Epidermal melanocyte (primary cell): ENCODE measurements at regions not wholly inside any gene's neighbourhood (a gene's known extent, or its start where the extent isn't known, plus 50 kb on each side); places are given as distances from the start of the nearest gene placed in this dataset.
"Not testable (repeated sequence)": the region's sequence is repeated elsewhere in the genome, so short reads cannot be mapped to it uniquely, and the experiment has no call there.

ENCODE experiments used
- DNase-seq: peaks from one replicate; pipeline ENCODE4 v3.0.0; 2011; ENCODE audit warnings: low spot score; ENCODE audit not compliant: insufficient read length

DNA sequence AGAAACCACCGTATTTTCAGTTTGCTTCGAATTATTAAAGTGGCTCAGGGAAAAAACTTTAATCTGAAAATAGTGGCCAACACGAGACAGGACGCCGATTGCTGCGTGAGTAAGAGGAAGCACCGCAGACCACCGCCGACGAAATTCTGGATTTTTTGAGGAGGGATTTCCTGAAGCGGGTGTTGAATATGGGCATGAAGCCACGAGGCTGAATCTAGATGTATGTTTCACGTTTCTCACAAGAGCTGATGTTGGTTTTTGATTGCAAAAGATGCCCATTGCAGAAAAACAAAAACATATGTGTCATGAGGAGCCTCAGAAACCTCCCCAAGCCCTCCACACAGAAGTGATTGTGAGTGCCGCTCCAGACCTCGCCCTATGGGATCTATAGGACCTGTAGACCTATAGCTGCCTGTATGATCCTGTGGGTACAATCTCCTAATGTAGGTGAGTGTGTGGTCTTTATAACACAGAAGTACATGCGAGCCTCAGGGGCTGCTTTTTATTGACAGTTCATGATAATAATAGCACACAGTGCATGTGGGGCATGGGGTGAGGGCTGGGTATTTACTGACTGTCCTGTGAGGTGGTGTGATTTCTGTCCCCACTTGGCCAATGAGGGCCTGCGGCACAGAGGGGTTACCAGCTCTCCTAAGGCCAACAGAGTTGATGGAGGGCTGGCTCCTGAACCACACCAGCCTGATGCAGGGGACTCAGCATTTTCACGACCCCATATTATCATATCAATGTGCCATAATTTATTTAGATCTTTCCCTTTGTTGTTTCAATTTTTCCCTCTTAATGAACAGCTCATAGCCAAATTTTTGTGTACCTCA lies 243.9 kb downstream of the DLL1 start:
- no peak for DNase-seq

DNA sequence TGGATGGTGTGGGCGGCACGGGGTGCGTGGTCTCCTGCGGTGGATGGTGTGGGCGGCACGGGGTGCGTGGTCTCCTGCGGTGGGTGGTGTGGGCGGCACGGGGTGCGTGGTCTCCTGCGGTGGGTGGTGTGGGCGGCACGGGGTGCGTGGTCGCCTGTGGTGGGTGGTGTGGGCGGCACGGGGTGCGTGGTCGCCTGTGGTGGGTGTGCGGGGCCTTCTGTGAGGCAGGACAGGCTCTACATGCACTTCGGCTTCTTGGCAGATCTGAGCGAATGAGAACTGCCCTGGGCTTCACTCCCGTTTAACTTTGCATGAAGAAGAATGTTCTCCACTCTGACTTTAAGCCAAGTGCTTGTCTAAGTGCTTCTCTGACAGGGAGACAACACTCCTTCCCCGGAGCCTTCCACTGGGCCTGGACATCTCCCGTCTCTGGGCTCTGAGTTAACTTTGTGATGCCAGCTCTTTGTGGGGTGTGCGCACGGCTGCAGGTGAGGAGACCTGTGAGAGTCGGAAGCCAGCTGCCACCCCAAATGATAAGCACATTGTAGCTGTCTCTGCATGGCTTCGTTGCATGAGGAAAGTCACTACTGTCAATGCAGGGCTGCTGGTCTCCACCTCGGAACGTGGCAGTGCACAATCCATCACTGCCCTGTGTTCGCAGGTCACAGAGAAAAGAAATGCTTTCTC lies 244.8 kb downstream of the DLL1 start:
- DNase-seq: no peak

DNA sequence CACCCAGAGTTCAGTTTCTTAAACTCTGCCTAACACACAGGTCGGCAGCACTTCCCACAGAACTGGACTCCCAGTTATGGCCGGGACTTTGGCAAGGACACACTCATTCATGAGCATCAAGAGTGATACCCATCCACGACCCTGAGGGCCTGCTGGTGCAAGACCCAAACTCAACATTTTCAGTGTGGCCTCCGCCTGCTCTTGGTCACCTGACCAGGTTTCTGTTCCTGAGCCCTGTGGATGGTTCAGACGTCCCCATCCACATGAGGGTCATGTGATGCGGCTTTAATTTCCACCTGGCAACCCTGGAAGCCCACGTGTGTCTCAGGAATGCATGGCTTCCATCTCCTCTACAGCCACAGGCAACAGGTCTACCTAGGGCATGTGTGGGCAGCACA lies 245.3 kb downstream of the DLL1 start:
- no peak for DNase-seq

DNA sequence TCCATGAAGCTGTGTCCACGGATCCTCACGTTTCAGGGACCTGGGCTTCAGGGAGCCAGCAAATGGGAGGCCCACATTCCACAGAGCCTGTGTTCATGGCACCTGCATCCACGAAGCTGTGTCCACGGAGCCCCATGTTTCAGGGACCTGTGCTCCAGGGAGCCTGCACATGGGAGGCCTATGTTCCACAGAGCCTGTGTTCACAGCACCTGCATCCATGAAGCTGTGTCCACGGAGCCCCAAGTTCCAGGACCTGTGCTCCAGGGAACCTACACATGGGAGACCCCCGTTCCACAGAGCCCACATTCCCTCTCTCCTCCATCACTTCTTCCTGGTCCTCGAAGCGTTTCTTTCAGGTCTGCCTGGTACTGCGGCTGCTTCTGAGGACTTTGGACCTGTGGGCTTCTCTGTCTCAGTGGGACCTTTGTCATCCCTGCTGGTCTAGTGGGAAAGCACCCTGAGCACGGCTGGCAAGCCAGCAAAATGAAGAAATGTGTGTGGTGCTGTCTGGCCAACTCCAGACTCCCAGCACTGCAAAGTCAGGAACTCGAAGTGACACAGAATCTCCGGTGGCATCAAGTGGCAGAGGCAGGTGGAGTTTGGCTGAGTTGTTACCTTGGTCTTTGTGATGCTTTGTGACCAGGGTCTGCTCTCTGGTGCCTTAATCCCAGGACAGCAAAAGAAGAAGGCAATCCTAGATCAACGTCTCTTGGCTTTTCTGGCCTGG lies 245.9 kb downstream of the DLL1 start:
- DNase-seq: no peak

DNA sequence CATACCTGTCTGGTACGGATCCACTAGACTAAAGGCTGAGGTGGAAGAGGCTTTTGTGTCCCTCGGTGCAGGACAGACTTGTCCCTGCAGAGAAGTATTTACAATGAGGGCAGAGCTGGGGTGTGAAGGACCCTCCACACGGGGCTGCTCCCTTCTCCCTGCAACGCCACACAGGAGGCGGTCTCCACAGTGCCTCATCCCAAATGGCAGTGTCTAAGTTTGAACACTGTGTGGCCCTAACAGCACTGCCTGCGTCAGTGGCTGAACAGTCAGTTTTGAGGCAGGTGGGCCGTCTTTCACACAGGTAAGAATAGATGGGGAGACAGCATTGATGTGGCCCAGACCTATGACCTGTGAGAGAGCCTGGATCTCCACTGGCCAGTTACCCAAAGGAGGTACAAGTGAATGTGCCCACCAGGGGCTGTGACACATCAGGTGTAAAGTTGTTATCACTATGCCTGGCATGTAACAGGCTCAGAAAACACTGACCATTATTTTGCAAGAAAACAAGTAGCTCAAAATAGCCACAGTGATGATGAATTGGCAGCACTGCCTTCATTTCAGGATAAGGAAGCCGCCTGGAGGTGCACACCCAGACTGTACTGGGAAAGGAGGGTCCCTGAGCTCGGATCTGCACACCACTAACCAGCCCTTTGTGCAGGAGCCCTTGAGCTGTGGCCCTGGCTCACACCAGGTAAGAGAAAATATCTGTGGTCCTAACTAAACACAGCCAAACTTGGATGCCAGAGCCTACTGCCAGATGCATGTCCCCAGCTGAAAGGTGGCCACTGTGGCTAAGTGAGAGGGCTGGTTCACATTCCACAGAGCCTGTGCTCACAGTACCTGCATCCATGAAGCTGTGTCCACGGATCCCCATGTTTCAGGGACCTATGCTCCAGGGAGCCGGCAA lies 246.7 kb downstream of the DLL1 start:
- no peak for DNase-seq

GRCh38 chr6:170043150-170043819 lies 247.6 kb downstream of the DLL1 start:
- DNase-seq: no peak

- DNase-seq: no peak
Measured at GRCh38 chr6:170042596-170043118, 248.2 kb downstream of the DLL1 start.

GRCh38 chr6:170042123-170042522 lies 248.8 kb downstream of the DLL1 start:
- DNase-seq: no peak

GRCh38 chr6:170041526-170041925 lies 249.4 kb downstream of the DLL1 start:
- no peak for DNase-seq

- no peak for DNase-seq
Measured at GRCh38 chr6:170040906-170041305, 250.0 kb downstream of the DLL1 start.

DNA sequence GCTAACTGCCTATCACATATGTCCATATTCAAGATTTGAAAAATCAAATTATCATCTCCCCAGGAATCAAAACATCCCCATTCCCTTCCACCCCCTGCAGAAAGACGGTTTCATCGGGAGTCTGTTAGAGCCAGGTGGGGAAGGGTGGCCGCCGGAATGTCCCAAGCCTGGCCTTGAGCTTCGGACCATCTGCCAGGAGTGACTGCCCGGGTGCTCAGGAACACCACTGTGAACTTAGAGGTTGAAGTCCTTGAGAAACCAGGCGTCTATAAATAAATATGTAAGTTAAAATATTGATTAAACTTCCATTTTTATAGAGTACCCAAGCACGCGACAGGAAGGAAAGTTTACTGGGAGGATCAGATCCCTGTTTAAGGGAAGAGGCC lies 250.8 kb downstream of the DLL1 start:
- DNase-seq: no peak

GRCh38 chr6:170039156-170040114 lies 251.4 kb downstream of the DLL1 start:
- no peak for DNase-seq

- DNase-seq: no peak
Measured at GRCh38 chr6:170038708-170039107, 252.2 kb downstream of the DLL1 start.

DNA sequence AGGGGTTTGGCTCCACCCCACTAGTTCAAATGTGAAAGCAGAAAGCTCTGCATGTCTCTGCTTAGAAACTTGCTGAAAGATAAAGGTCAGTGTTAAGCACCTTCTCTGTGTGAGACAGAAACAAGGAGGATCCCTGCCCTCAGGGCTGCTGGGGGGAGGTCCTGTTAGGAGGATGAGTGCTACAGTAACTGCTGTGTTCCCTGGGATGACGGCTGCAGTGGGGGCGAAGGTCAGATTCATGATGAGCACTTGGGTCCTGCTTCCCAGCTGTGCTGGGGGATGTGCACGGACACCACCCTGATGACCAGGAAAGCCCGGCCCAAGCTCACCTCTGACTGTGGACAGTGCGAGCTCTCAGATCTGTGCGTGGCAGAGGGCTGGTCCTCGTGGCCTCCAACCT lies 252.6 kb downstream of the DLL1 start:
- DNase-seq: no peak

GRCh38 chr6:170037541-170038250 lies 253.2 kb downstream of the DLL1 start:
- no peak for DNase-seq

GRCh38 chr6:170036916-170037315 lies 254.0 kb downstream of the DLL1 start:
- no peak for DNase-seq

DNA sequence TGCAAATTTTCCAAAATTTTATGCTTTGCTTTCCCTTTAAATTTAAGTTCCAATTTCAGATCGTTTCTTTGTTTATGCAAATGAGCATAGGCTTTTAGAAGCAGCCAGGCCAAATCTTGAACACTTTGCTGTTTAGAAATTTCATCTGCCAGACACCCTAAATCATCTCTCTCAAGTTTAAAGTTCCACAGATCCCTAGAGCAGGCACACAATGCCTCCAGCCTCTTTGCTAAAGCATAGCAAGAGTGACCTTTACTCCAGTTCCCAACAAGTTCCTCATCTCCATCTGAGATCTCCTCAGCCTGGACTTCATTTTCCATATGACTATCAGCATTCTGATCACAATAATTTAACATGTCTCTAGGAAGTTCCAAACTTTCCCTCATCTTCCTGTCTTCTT lies 254.5 kb downstream of the DLL1 start:
- DNase-seq: not testable (repeated sequence)

- DNase-seq: no peak
Measured at GRCh38 chr6:170035901-170036304, 255.0 kb downstream of the DLL1 start.

GRCh38 chr6:170035044-170035443 lies 255.8 kb downstream of the DLL1 start:
- DNase-seq: no peak
